ENCODE measurements at regions not wholly inside any gene's neighbourhood (a gene's known extent, or its start where the extent isn't known, plus 50 kb on each side); places are given as distances from the start of the nearest gene placed in this dataset.
A peak's percentile ranks its signal among the peaks of the same experiment; 100 is the strongest.

DNA sequence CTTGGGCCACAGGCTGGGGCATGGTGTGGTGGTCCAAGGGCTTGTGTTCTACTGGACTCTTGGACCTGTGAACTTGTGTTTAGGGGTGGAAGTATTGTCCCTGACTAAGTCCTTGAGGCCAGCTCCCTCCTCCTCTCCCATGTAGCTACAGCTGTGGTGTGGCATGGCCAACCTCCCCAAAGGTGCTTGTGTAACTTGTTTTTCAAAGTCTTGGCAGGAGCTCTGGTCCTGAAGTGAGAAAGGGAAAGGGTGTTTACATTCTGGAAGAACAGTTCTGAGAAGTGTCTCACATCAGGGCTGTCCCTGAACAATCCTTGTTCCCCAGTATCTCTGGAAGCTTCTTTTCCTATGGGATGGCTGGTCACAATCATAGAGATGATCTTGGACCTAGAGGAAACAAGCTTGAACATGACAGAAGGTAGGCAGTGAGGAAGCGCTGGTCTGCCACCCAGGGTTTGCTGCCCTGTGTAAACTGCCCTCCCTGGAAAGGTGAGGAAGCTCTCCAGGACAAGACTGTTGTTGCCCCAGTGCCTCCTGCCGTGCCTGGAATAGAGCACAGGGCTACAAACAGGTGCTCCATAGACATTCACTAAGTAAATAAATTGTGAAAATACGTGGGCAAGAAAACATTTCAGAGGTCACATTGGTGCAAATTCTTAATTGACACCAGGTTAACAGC lies 64.6 kb upstream of the KLF9 start:
- no peak overlapping the region for H3K4me3 Mint-ChIP-seq
- H3K27ac Mint-ChIP-seq: no peak overlapping the region
- Histone ChIP-seq H3K9me3 (ENCODE audit: control insufficient read depth in 1 of 2, low read length in 2 of 2) (no peaks in the 10 kb centered on the region), H3K4me3 (ENCODE audit: low read length in 2 of 2) (no peak overlapping the region), H3K36me3 (ENCODE audit: insufficient read depth, low read length) (no peaks in the 10 kb centered on the region), H3K4me1 (ENCODE audit: insufficient read depth, low read length) (peaks cover 1% of the 10 kb centered on the region), H3K27ac (ENCODE audit: low read depth, low read length) (no peak overlapping the region), H3K27me3 (ENCODE audit: insufficient read depth, low read length) (no peaks in the 10 kb centered on the region)
- H3K9me3 Mint-ChIP-seq: no peaks in the 10 kb centered on the region
- DNase-seq: no peak
- CTCF ChIA-PET (ENCODE audit: partially characterized antibody): interaction anchor here (0.9 to 2.3 kb wide), 6 partner anchors 9 to 178 kb away, joined by 3 to 8 read pairs (median 4); no protein-coding TSS in a partner anchor
- peaks cover 0 to 6% of the 10 kb centered on the region in 2 donors for H3K27me3 Mint-ChIP-seq
- H3K36me3 Mint-ChIP-seq: no peaks in the 10 kb centered on the region
- H3K4me1 Mint-ChIP-seq: peaks cover 0 to 5% (median 0%) of the 10 kb centered on the region in 4 donors
- POLR2A ChIA-PET (ENCODE audit: partially characterized antibody): interaction anchor here (1.1 kb wide), 1 partner anchor 65 kb away, joined by 4 read pairs; the partner anchor contains the start of gene KLF9
- intact Hi-C loops (cut with micrococcal nuclease): no loop called here

DNA sequence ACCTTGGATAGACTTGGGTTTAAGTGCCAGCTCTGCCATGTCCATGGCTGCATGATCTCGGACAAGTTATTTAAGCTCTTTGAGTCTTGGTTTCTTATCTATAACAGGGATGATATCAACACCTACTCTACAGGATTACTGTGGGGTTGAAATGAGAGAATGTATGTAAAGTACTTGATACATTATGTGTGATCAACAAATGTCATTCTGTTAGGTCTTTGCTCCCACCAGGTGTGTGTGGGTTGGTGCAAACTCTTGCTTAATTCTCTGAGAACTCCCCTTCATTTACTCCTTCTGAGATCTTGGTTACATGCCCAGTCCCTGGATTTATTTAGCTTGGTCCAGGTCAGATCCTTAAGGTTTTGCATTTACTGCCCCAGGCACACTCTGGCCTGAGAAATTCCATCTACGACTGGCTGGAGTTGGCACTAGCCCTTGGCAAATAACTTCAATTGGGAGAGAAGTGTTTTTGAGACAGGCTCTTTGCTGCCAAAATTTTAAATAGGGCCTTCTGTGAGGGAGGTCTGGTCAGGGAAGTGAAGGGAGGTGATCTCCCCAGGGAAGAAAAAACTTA lies 63.5 kb upstream of the KLF9 start:
- Mint-ChIP-seq H3K27ac (no peak overlapping the region), H3K27me3 (peaks cover 0 to 4% of the 10 kb centered on the region in 2 donors), H3K4me3 (no peak overlapping the region), H3K36me3 (no peaks in the 10 kb centered on the region), H3K9me3 (no peaks in the 10 kb centered on the region), H3K4me1 (no peaks in the 10 kb centered on the region)
- H3K27ac ChIP-seq (ENCODE audit: low read depth, low read length): no peak overlapping the region
- CTCF ChIA-PET (ENCODE audit: partially characterized antibody): interaction anchor here (1.5 to 2.3 kb wide), 2 partner anchors 124 to 137 kb away, joined by 3 to 8 read pairs; no protein-coding TSS in a partner anchor
- no peak for DNase-seq
- no peaks in the 10 kb centered on the region for H3K27me3 ChIP-seq (ENCODE audit: insufficient read depth, low read length)
- H3K4me1 ChIP-seq (ENCODE audit: insufficient read depth, low read length): no peaks in the 10 kb centered on the region
- H3K9me3 ChIP-seq (ENCODE audit: control insufficient read depth in 1 of 2, low read length in 2 of 2): no peaks in the 10 kb centered on the region
- H3K36me3 ChIP-seq (ENCODE audit: insufficient read depth, low read length): no peaks in the 10 kb centered on the region
- H3K4me3 ChIP-seq (ENCODE audit: low read length in 2 of 2): no peak overlapping the region
- POLR2A ChIA-PET (ENCODE audit: partially characterized antibody): no interaction called here
- intact Hi-C loops (cut with micrococcal nuclease): no loop called here

DNA sequence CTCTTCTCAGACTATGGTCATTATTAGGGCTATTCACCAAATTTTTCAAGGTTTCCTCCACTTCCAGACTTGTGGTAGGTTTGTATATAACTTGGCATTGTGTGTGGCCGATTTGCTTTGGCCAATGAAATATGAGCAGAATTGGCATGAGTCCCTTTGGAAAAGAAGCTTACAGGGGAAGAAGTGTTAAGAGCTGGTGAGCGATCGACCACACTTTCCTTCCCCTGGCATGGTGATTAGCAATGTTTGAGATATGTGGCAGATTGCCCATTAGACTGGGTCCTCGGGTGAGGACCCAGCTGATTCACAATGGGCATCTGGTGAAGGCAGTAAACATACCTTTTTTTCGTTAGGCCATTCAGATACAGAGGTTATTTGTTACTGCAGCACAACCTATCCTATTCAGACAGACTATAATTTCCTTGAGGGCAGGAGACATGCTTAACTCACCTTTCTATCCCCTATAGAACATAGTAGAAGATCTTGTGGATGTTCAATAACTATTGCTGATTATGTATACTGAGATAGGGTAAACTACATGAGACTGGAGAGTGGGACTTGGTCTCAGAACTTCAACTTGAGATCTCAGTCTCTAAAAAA lies 62.8 kb upstream of the KLF9 start:
- H3K4me1 Mint-ChIP-seq: peaks cover 0 to under 1% (median 0%) of the 10 kb centered on the region in 4 donors
- Histone ChIP-seq H3K27me3 (ENCODE audit: insufficient read depth, low read length) (no peaks in the 10 kb centered on the region), H3K9me3 (ENCODE audit: control insufficient read depth in 1 of 2, low read length in 2 of 2) (no peaks in the 10 kb centered on the region), H3K4me3 (ENCODE audit: low read length in 2 of 2) (no peak overlapping the region), H3K36me3 (ENCODE audit: insufficient read depth, low read length) (no peaks in the 10 kb centered on the region), H3K27ac (ENCODE audit: low read depth, low read length) (no peak overlapping the region), H3K4me1 (ENCODE audit: insufficient read depth, low read length) (no peaks in the 10 kb centered on the region)
- POLR2A ChIA-PET (ENCODE audit: partially characterized antibody): no interaction called here
- intact Hi-C loops (cut with micrococcal nuclease): no loop called here
- CTCF ChIA-PET (ENCODE audit: partially characterized antibody): no interaction called here
- no peak for DNase-seq
- H3K27me3 Mint-ChIP-seq: peaks cover 0 to 4% of the 10 kb centered on the region in 2 donors
- no peak overlapping the region for H3K27ac Mint-ChIP-seq
- no peak overlapping the region for H3K4me3 Mint-ChIP-seq
- H3K36me3 Mint-ChIP-seq: no peaks in the 10 kb centered on the region
- no peaks in the 10 kb centered on the region for H3K9me3 Mint-ChIP-seq

DNA sequence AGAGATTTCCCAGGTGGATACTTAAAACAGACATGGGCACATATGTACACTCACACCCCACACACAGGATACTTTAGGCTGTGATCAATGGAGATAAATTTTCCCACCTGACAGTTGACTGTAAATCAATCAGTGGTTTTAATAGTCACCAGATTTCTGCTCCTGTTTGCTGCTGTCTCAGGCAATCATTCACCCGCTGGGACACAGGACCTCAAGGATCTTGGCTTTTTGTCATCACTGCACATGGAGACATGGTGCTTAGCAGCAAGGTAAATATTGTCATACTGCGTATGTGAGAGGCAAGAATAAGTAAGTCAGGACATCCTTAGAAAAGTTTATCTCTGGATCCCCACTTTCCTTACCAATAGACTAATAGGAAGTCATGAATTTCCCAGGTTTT lies 60.8 kb upstream of the KLF9 start:
- Mint-ChIP-seq H3K27ac (no peak overlapping the region), H3K9me3 (no peaks in the 10 kb centered on the region), H3K27me3 (peaks cover 0 to 4% of the 10 kb centered on the region in 2 donors), H3K36me3 (no peaks in the 10 kb centered on the region), H3K4me1 (peaks cover 9 to 17% (median 12%) of the 10 kb centered on the region in 4 donors), H3K4me3 (no peak overlapping the region)
- Histone ChIP-seq H3K4me3 (ENCODE audit: low read length in 2 of 2) (no peak overlapping the region), H3K4me1 (ENCODE audit: insufficient read depth, low read length) (peaks cover 11% of the 10 kb centered on the region), H3K27ac (ENCODE audit: low read depth, low read length) (no peak overlapping the region), H3K27me3 (ENCODE audit: insufficient read depth, low read length) (no peaks in the 10 kb centered on the region), H3K9me3 (ENCODE audit: control insufficient read depth in 1 of 2, low read length in 2 of 2) (no peaks in the 10 kb centered on the region), H3K36me3 (ENCODE audit: insufficient read depth, low read length) (no peaks in the 10 kb centered on the region)
- CTCF ChIA-PET (ENCODE audit: partially characterized antibody): interaction anchor here (0.8 to 3.8 kb wide), 2 partner anchors 10 to 21 kb away, joined by 3 to 18 read pairs; no protein-coding TSS in a partner anchor
- intact Hi-C loops (cut with micrococcal nuclease): no loop called here
- DNase-seq: no peak
- POLR2A ChIA-PET (ENCODE audit: partially characterized antibody): no interaction called here

DNA sequence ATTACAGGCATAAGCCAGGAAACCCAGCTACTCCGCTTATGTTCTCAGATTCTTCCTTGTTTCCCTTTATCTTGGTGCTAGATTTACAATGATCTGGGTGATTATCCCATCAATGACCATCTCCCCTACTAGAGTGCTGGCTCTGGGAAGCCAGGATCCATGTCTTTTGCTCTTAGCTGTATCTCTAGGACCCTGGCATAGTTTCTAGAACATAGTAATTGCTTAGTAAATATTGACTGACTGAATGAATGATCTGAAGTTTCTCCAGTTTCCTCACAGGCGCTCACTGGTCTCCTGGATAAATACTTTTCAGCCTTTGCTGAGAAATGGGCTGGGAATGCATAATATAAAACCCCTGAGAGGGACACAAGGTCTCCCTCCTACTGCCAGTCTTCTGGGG lies 60.0 kb upstream of the KLF9 start:
- DNase-seq: no peak
- Mint-ChIP-seq H3K27ac (no peak overlapping the region), H3K4me1 (peaks cover 15 to 24% (median 18%) of the 10 kb centered on the region in 4 donors), H3K36me3 (no peaks in the 10 kb centered on the region), H3K4me3 (no peak overlapping the region), H3K27me3 (peaks cover 0 to 2% of the 10 kb centered on the region in 2 donors), H3K9me3 (no peaks in the 10 kb centered on the region)
- H3K36me3 ChIP-seq (ENCODE audit: insufficient read depth, low read length): no peaks in the 10 kb centered on the region
- no peak overlapping the region for H3K27ac ChIP-seq (ENCODE audit: low read depth, low read length)
- H3K27me3 ChIP-seq (ENCODE audit: insufficient read depth, low read length): no peaks in the 10 kb centered on the region
- ChIA-PET POLR2A (ENCODE audit: partially characterized antibody) (no interaction called here), CTCF (ENCODE audit: partially characterized antibody) (interaction anchor here (0.8 to 3.8 kb wide), 4 partner anchors 11 to 126 kb away, joined by 3 to 18 read pairs (median 4); no protein-coding TSS in a partner anchor)
- peaks cover 17% of the 10 kb centered on the region for H3K4me1 ChIP-seq (ENCODE audit: insufficient read depth, low read length)
- H3K9me3 ChIP-seq (ENCODE audit: control insufficient read depth in 1 of 2, low read length in 2 of 2): no peaks in the 10 kb centered on the region
- intact Hi-C loops (cut with micrococcal nuclease): no loop called here
- no peak overlapping the region for H3K4me3 ChIP-seq (ENCODE audit: low read length in 2 of 2)

DNA sequence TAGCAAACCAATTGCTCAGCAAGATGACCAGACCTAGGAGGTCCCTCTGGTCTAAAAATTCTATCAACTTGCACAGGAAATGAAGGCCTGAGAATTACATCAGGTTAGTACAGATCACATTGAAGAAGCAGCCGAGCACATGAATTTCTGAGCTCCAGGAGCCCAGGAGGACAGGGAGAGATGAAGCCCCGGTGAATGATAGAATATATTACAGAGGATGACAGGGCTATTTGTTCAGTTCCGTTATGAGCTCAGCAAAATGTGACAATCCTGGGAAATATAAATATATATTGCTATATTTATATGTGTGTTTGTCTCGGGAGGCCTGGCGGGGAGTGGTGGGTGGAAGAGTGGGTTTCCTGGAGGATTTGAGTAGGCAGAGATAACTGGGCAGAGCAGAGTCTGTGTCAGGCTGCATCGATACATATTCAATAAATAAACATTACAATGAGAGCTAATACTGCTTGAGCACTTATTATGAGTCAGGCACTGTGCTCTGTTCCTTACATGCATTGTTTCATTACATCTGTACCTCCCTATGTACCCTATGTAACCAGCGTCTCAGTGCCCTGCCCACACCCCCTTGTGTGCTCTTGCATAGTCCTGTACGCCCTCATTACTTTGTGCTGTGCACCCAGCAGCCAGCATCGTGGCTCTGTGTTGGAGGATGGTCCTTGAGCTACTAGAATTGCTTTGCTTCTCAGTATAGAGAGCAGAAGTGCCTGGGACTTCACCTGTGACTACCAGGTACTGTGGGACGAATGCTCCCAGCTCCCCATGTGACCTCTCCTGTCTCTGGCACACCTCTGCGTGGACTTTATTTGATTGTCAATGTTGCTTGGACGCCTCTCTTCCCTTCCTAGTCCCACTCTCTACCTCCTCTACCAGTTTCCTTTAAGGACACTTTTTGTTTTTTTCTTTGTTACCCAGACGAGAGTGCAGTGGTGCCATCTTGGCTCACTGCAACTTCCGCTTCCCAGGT lies 58.1 kb upstream of the KLF9 start:
- H3K27me3 Mint-ChIP-seq: no peaks in the 10 kb centered on the region
- Histone ChIP-seq H3K27me3 (ENCODE audit: insufficient read depth, low read length) (no peaks in the 10 kb centered on the region), H3K4me1 (ENCODE audit: insufficient read depth, low read length) (peaks cover 23% of the 10 kb centered on the region), H3K9me3 (ENCODE audit: control insufficient read depth in 1 of 2, low read length in 2 of 2) (no peaks in the 10 kb centered on the region), H3K27ac (ENCODE audit: low read depth, low read length) (no peak overlapping the region), H3K36me3 (ENCODE audit: insufficient read depth, low read length) (no peaks in the 10 kb centered on the region), H3K4me3 (ENCODE audit: low read length in 2 of 2) (no peak overlapping the region)
- CTCF ChIA-PET (ENCODE audit: partially characterized antibody): interaction anchor here (0.7 to 3.8 kb wide), 4 partner anchors 9 to 130 kb away, joined by 3 to 18 read pairs (median 4); no protein-coding TSS in a partner anchor
- POLR2A ChIA-PET (ENCODE audit: partially characterized antibody): interaction anchor here (0.9 kb wide), 1 partner anchor 52 kb away, joined by 5 read pairs; no protein-coding TSS in a partner anchor
- no peaks in the 10 kb centered on the region for H3K36me3 Mint-ChIP-seq
- peaks cover 22 to 37% (median 31%) of the 10 kb centered on the region in 4 donors for H3K4me1 Mint-ChIP-seq
- H3K9me3 Mint-ChIP-seq: no peaks in the 10 kb centered on the region
- H3K27ac Mint-ChIP-seq: peak overlapping the region in 1 of 7 donors; percentile 27
- DNase-seq: no peak
- intact Hi-C loops (cut with micrococcal nuclease): no loop called here
- peak overlapping the region in 1 of 8 donors; percentile 56 for H3K4me3 Mint-ChIP-seq
